ENCODE measurements at regions not wholly inside any gene's neighbourhood (a gene's known extent, or its start where the extent isn't known, plus 50 kb on each side); places are given as distances from the start of the nearest gene placed in this dataset.

DNA sequence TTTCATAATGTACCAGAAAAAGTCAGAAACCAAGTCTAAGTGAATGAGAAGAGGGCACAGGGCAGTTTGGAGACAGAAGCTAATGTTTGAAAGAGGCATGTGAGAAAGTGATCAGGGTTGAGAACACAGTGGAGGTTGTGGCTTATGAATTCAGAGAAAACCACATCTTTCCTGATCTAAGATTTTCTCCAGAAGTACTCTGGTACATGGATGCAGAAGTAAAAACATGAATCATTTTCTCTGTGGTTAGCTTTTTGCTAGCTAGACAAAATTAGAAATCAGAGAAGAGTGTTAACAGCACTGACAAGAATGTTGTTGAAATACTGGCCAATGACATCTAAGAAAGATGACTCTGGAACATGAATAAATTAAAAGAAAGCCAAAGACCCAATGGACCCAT lies 541.1 kb downstream of the DNAH5 start:
- TF ChIP-seq YY1 (IDR thresholded peaks at IDR 0.05; ENCODE audit: low read depth, low read length) (no peak), SUZ12 (IDR thresholded peaks at IDR 0.05; ENCODE audit: low read length) (no peak), CREB1 (IDR thresholded peaks at IDR 0.05) (no peak), TEAD4 (IDR thresholded peaks at IDR 0.05; ENCODE audit: low read depth, low read length) (no peak), POLR2A (IDR thresholded peaks at IDR 0.05; ENCODE audit: control extremely low read depth in 1 of 2, low read depth in 2 of 2, low read length in 2 of 2) (no peak), CBX5 (IDR thresholded peaks at IDR 0.05; ENCODE audit: low read depth, low read length) (no peak), ZNF274 (IDR thresholded peaks at IDR 0.05; ENCODE audit: borderline replicate concordance, extremely low read depth, low read length) (no peak), RBBP5 (IDR thresholded peaks at IDR 0.05; ENCODE audit: borderline replicate concordance, low read depth, low read length) (no peak), PHF8 (conservative IDR thresholded peaks at IDR 0.05; ENCODE audit: low read depth, low read length) (no peak), TCF12 (IDR thresholded peaks at IDR 0.05; ENCODE audit: low read depth, low read length) (no peak)
- TF ChIP-seq, protein P1, sequence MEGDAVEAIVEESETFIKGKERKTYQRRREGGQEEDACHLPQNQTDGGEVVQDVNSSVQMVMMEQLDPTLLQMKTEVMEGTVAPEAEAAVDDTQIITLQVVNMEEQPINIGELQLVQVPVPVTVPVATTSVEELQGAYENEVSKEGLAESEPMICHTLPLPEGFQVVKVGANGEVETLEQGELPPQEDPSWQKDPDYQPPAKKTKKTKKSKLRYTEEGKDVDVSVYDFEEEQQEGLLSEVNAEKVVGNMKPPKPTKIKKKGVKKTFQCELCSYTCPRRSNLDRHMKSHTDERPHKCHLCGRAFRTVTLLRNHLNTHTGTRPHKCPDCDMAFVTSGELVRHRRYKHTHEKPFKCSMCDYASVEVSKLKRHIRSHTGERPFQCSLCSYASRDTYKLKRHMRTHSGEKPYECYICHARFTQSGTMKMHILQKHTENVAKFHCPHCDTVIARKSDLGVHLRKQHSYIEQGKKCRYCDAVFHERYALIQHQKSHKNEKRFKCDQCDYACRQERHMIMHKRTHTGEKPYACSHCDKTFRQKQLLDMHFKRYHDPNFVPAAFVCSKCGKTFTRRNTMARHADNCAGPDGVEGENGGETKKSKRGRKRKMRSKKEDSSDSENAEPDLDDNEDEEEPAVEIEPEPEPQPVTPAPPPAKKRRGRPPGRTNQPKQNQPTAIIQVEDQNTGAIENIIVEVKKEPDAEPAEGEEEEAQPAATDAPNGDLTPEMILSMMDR (IDR thresholded peaks at IDR 0.05; ENCODE audit: control extremely low read depth in 1 of 3, insufficient read depth in 1 of 3, low read depth in 1 of 3, low read length in 3 of 3): no peak

Data from H1 (cell line).